Stimulated activated naive B cell treated with anti-CD40 and anti-IgM and Interleukin-4, amounts not matched to agents 10 μg/mL and 1 μg/mL and 100 μg/mL, for 72 hours (primary cell): ENCODE measurements at regions not wholly inside any gene's neighbourhood (a gene's known extent, or its start where the extent isn't known, plus 50 kb on each side); places are given as distances from the start of the nearest gene placed in this dataset.

ENCODE experiments used
- ATAC-seq, 2 donors: fragments of 150-1000 bp; cut with Tn5 transposase; replicated peaks; 2 replicates each; pipeline ENCODE4 v1.10.0; 2021; ENCODE audit warnings: moderate library complexity in 1 of 2
- DNase-seq: peaks from one replicate; pipeline ENCODE4 v3.0.0; 2021
- H3K27ac Mint-ChIP-seq: one replicate; pipeline ENCODE4 v1.8.0; 2022; ENCODE audit warnings: mild to moderate bottlenecking, mixed read lengths
- H3K27me3 Mint-ChIP-seq, 2 donors: one replicate each; pipeline ENCODE4 v1.8.0; 2022; ENCODE audit warnings: mixed read lengths in 2 of 2
- H3K36me3 Mint-ChIP-seq, 2 donors: one replicate each; pipeline ENCODE4 v1.8.0; 2022; ENCODE audit warnings: mixed read lengths in 2 of 2, mild to moderate bottlenecking in 1 of 2
- H3K4me1 Mint-ChIP-seq, 2 donors: one replicate each; pipeline ENCODE4 v1.8.0; 2022; ENCODE audit warnings: mixed read lengths in 2 of 2, mild to moderate bottlenecking in 1 of 2
- H3K4me3 Mint-ChIP-seq, 2 donors: one replicate each; pipeline ENCODE4 v1.8.0; 2022; ENCODE audit warnings: mild to moderate bottlenecking in 2 of 2, mixed read lengths in 2 of 2, moderate library complexity in 1 of 2
- H3K9me3 Mint-ChIP-seq, 2 donors: one replicate each; pipeline ENCODE4 v1.8.0; 2022; ENCODE audit warnings: mixed read lengths in 2 of 2, mild to moderate bottlenecking in 1 of 2

DNA sequence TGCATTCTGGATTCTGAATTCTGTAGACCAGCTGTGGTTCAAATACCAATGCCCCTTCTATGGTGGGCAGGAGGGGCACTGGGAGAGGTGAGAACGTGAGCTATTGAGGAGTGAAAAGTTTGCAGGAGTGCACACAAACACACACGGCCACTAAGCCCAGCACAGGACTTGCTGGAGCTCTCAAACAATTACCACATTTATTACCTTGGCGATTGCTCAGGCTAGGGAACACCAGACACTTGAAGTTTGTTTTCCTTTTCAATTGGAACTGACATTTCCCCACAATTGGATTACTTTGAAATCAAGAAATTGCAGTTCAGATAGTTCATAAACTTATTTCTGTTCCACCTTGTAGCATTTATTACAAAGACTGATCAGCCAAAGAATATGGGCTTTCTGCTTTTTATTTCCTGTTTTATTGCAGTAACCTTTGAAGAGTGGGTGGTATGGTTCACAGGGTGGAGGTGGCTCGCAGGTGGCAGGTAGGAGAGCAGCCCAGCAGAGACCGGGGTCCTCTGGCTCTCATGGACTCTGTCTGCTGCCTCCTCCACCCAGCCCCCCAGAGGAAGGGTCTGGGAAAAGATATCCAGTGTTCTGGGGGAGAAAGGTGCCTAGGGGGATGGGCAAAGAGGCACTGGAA lies 429.8 kb upstream of the CCDC196 start:
- no peak overlapping the region for H3K27ac Mint-ChIP-seq
- H3K36me3 Mint-ChIP-seq, result peaks cover 0 to 3% of the 10 kb centered on the region in 2 donors
- H3K9me3 Mint-ChIP-seq, result peaks cover 8 to 11% of the 10 kb centered on the region in 2 donors
- DNase-seq (no peak), ATAC-seq (no peak)
- no peak overlapping the region for H3K4me3 Mint-ChIP-seq
- peaks cover 2 to 5% of the 10 kb centered on the region in 2 donors for H3K4me1 Mint-ChIP-seq
- peaks cover 0 to 9% of the 10 kb centered on the region in 2 donors for H3K27me3 Mint-ChIP-seq

DNA sequence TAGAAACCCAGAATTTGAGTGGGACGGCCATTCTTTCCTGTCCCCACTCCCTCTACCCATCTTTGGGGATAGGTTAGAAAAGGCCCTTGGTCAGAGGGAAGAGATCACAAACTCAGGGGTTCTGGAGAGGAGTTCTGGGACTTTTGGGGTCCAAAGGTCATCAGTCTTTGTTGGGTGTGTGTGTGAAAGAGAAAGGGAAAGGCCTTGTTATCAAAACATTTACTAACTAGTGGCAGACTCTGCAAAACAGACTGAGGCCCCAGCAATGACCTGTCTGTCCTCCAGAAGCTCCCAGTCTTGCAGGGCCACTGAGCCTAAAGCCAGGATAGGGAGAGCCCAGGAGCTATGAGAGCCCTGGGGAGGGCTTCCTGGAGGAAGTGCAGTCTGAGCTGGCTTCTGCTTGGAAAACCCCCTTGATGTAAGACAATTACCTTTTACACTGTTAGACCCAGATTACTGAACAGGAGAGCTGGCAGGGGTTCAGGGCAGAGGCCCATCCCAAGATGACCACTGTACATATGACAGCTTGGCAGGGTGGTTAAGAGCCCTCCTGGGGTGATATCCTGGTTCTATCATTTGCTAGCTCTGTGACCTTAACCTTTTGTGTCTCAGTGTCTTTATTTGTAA lies 429.1 kb upstream of the CCDC196 start:
- no peak for DNase-seq
- Mint-ChIP-seq H3K9me3 (peaks cover 8 to 11% of the 10 kb centered on the region in 2 donors), H3K36me3 (peaks cover 0 to 3% of the 10 kb centered on the region in 2 donors), H3K27me3 (peaks cover 0 to 8% of the 10 kb centered on the region in 2 donors), H3K27ac (no peak overlapping the region), H3K4me3 (no peak overlapping the region), H3K4me1 (peaks cover 2 to 5% of the 10 kb centered on the region in 2 donors)
- ATAC-seq, result no peak

GRCh38 chr14:66065188-66065587 lies 421.0 kb upstream of the CCDC196 start:
- peaks cover 0 to 2% of the 10 kb centered on the region in 2 donors for H3K9me3 Mint-ChIP-seq
- no peaks in the 10 kb centered on the region for H3K36me3 Mint-ChIP-seq
- no peaks in the 10 kb centered on the region for H3K4me1 Mint-ChIP-seq
- no peak for DNase-seq
- no peak for ATAC-seq
- H3K27me3 Mint-ChIP-seq, result peaks cover 5% of the 10 kb centered on the region in 2 donors
- H3K27ac Mint-ChIP-seq, result no peak overlapping the region
- H3K4me3 Mint-ChIP-seq, result no peak overlapping the region

- no peaks in the 10 kb centered on the region for H3K9me3 Mint-ChIP-seq
- peaks cover 13% of the 10 kb centered on the region in 2 donors for H3K27me3 Mint-ChIP-seq
- H3K27ac Mint-ChIP-seq, result no peak overlapping the region
- no peaks in the 10 kb centered on the region for H3K36me3 Mint-ChIP-seq
- ATAC-seq (no peak), DNase-seq (no peak)
- peaks cover 0 to 5% of the 10 kb centered on the region in 2 donors for H3K4me1 Mint-ChIP-seq
- no peak overlapping the region for H3K4me3 Mint-ChIP-seq
These were observed 419.0 kb upstream of the CCDC196 start for GRCh38 chr14:66066981-66067776.

- ATAC-seq (no peak), DNase-seq (no peak)
- Mint-ChIP-seq H3K9me3 (no peaks in the 10 kb centered on the region), H3K27me3 (peaks cover 13% of the 10 kb centered on the region in 2 donors), H3K4me3 (no peak overlapping the region), H3K27ac (no peak overlapping the region), H3K36me3 (no peaks in the 10 kb centered on the region), H3K4me1 (peaks cover 0 to 5% of the 10 kb centered on the region in 2 donors)
These were observed 417.1 kb upstream of the CCDC196 start for GRCh38 chr14:66069036-66069435.

DNA sequence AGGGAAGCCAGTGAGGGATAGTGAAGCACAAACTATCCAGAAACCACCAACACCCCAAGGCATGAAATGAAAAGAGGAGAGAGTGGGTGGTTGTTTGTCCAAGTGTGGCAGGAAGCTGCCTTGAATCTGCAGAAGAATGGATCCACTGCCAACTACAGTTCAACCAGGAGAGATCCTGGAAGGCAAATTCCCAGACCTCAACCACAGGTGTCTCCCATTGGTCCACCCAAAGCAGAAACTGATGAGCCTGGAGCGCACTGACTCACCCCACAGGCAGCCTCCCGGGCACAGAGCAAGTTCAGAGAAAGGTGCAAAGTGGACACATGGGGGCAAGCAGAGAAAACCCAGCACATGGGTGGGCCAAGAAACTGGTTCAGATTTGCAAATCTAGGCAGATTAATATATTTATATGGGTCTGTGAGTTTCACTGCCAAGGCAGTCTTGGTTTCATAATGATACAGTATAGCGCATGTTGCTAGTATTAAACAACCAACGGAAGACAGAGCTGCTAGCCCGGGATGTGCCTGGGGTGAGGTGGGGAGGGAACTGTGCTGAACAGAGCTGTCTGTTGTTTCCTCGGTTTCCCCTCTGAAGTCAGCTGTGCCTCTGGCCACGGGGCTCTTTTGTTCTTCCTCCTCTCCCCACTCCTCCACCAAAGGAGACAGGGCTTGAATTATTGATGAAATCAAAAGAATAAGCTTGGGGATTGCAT lies 416.2 kb upstream of the CCDC196 start:
- no peaks in the 10 kb centered on the region for H3K36me3 Mint-ChIP-seq
- no peak for ATAC-seq
- no peaks in the 10 kb centered on the region for H3K9me3 Mint-ChIP-seq
- no peak for DNase-seq
- peaks cover 13% of the 10 kb centered on the region in 2 donors for H3K27me3 Mint-ChIP-seq
- no peak overlapping the region for H3K27ac Mint-ChIP-seq
- no peak overlapping the region for H3K4me3 Mint-ChIP-seq
- H3K4me1 Mint-ChIP-seq, result peaks cover 0 to 5% of the 10 kb centered on the region in 2 donors

DNA sequence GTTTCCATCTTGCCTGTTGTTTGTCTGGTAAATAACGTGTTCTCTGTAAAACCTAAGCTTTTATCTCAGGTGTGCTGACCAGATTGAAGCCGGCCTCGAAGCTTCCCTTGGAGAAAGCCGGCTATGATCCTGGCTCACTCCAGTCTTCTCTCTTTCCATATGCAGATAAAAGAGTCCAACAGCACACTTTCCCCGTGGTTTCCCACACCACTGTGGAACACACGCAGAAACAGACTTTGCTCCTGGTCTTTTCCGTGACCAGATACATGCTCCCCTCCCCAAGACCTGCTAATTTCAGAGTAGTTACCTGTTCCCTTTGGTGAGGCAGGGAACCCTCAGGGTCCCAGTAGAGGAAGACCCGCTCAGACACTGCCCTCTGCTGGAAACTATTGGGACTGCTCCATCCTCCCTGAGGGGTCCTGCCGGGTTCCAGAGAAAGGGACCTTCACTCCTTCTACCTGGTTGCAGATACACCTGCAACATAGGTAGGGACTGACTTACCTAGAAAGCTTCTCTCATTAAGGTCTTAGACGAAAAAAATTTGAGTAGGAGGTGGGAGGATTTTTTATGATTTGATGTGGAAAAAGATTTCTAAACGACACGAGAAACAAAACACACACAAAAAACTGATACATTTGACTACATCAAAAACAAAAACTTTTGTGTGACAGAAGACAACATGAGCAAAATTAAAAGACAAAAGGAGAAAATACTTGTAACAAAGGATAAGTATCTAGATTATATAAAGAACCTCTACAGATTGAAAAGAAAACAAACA lies 415.4 kb upstream of the CCDC196 start:
- peak; percentile 65 to 68 for ATAC-seq
- peaks cover 0 to 5% of the 10 kb centered on the region in 2 donors for H3K4me1 Mint-ChIP-seq
- no peak overlapping the region for H3K4me3 Mint-ChIP-seq
- H3K36me3 Mint-ChIP-seq, result no peaks in the 10 kb centered on the region
- no peaks in the 10 kb centered on the region for H3K9me3 Mint-ChIP-seq
- H3K27me3 Mint-ChIP-seq, result peaks cover 13% of the 10 kb centered on the region in 2 donors
- no peak overlapping the region for H3K27ac Mint-ChIP-seq
- DNase-seq, result peak; percentile 22

DNA sequence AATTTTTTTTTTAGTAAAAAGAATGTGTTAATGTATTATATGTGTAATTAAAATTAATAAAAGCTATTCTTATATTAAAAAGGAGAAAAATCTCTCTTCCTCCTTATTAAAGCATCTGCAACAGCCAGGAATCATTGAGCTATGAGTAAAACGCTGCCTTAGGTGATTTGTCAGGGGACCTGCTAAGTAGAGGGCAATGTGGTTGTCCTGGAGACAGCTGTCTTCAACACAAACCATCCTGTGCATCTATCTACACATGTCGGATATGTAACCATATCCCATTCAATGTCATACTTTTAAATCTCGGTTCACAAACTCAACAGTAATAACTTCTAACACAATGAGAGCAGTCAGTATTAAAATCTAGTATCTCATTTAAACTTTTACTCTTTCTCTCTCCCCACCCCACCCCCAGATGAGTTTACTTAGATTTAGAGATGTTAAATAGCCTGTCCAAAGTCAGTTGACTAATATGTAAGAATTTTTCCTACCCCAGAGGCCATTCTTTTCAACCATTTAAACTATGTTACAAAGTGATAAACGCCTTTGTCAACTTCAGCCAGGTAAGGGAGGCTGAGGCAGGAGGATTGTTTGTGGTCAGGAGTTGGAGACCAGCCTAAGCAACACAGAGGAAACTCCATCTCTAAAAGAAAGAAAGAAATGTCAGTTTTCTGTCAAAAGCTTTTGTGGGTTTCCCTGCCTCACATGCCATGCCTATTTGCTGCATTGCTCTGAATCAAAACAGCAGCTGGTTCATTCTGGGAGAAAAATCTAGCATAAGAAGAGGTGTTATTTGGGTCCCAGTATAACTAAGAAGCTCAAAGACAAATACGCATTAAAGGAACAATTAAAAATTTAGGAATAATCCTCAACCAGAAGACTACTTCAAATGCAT lies 413.7 kb upstream of the CCDC196 start:
- no peak overlapping the region for H3K4me3 Mint-ChIP-seq
- H3K9me3 Mint-ChIP-seq, result no peaks in the 10 kb centered on the region
- no peak overlapping the region for H3K27ac Mint-ChIP-seq
- ATAC-seq, result no peak
- no peaks in the 10 kb centered on the region for H3K36me3 Mint-ChIP-seq
- DNase-seq, result no peak
- peaks cover 13 to 14% of the 10 kb centered on the region in 2 donors for H3K27me3 Mint-ChIP-seq
- peaks cover 0 to 5% of the 10 kb centered on the region in 2 donors for H3K4me1 Mint-ChIP-seq

GRCh38 chr14:66074537-66074936 lies 411.6 kb upstream of the CCDC196 start:
- Mint-ChIP-seq H3K4me1 (peaks cover 0 to 5% of the 10 kb centered on the region in 2 donors), H3K36me3 (no peaks in the 10 kb centered on the region), H3K9me3 (no peaks in the 10 kb centered on the region), H3K27me3 (peaks cover 11 to 15% of the 10 kb centered on the region in 2 donors), H3K27ac (no peak overlapping the region), H3K4me3 (no peak overlapping the region)
- DNase-seq (no peak), ATAC-seq (no peak)

DNA sequence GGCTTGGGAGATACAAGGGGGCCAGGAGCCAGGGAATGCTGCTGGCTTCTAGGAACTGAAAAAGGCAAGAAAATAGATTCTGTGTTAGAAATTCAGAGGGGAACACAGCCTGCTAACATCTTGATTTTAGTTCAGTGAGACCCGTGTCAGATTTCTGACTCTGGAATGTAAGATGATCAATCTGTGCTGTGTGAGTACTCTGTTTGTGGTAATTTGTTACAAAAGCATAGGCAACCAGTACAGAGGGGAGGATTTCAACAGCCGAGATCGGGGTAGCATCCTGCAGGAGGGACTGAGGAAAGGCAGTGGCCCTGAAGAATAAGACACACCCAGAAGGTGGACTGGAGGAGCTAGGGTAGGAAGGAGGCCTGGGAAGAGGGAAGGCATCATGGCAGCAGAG lies 410.0 kb upstream of the CCDC196 start:
- H3K36me3 Mint-ChIP-seq, result no peaks in the 10 kb centered on the region
- H3K27ac Mint-ChIP-seq, result no peak overlapping the region
- H3K9me3 Mint-ChIP-seq, result no peaks in the 10 kb centered on the region
- H3K4me1 Mint-ChIP-seq, result no peaks in the 10 kb centered on the region
- peaks cover 6% of the 10 kb centered on the region in 2 donors for H3K27me3 Mint-ChIP-seq
- ATAC-seq (no peak), DNase-seq (no peak)
- no peak overlapping the region for H3K4me3 Mint-ChIP-seq

- Mint-ChIP-seq H3K9me3 (no peaks in the 10 kb centered on the region), H3K36me3 (no peaks in the 10 kb centered on the region), H3K27ac (no peak overlapping the region), H3K4me1 (no peaks in the 10 kb centered on the region), H3K27me3 (peaks cover 6 to 11% of the 10 kb centered on the region in 2 donors), H3K4me3 (no peak overlapping the region)
- ATAC-seq (no peak), DNase-seq (no peak)
These were observed 408.2 kb upstream of the CCDC196 start for GRCh38 chr14:66078006-66078405.

GRCh38 chr14:66081594-66082376 lies 404.4 kb upstream of the CCDC196 start:
- Mint-ChIP-seq H3K27ac (no peak overlapping the region), H3K36me3 (no peaks in the 10 kb centered on the region), H3K9me3 (peaks cover 0 to 2% of the 10 kb centered on the region in 2 donors), H3K4me3 (no peak overlapping the region), H3K4me1 (no peaks in the 10 kb centered on the region), H3K27me3 (peaks cover 11 to 27% of the 10 kb centered on the region in 2 donors)
- ATAC-seq (no peak), DNase-seq (no peak)
